Left ventricle myocardium superior (tissue), 1 donor: ENCODE measurements at regions not wholly inside any gene's neighbourhood (a gene's known extent, or its start where the extent isn't known, plus 50 kb on each side); places are given as distances from the start of the nearest gene placed in this dataset.
"Not testable (repeated sequence)": the region's sequence is repeated elsewhere in the genome, so short reads cannot be mapped to it uniquely, and the experiment has no call there.

Experiments used
- ATAC-seq: fragments of 200-7000 bp; cut with Tn5 transposase; one replicate; pipeline ENCODE4 v1.9.1; 2020; ENCODE audit warnings: mild to moderate bottlenecking, moderate library complexity
- DNase-seq: peaks from one replicate; pipeline ENCODE4 v3.0.0-alpha.2; 2020
- intact Hi-C: fragments of 100-400 bp; cut with micrococcal nuclease; formaldehyde crosslinking; loops from one replicate; pipeline ENCODE4 v1.11.0; 2022
- donor health status: DM: no; HTN: yes; CAD: no; lungs with severe emphysema.

DNA sequence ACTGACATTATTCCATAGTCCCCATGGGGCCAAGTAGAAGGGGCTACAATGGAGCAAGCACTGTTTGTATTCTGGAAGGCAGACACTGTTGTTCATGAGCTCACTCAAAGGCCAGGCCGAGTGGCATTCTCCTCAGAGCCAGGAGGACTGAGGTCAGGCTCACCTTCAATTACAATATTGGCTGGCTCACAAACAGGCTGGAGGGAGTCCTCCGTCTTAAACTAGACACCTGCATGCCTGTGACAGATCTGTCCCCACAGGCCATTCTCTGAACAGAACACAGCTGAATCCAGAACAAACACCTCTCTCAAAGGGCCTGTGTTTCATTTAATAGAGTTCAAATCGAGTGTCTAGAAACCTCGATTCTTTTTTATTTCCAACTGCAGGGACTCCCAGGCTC is 347.4 kb upstream of the PPP2R3A start:
- intact Hi-C loops = no loop called here
- DNase-seq (no peak), ATAC-seq (no peak)

DNA sequence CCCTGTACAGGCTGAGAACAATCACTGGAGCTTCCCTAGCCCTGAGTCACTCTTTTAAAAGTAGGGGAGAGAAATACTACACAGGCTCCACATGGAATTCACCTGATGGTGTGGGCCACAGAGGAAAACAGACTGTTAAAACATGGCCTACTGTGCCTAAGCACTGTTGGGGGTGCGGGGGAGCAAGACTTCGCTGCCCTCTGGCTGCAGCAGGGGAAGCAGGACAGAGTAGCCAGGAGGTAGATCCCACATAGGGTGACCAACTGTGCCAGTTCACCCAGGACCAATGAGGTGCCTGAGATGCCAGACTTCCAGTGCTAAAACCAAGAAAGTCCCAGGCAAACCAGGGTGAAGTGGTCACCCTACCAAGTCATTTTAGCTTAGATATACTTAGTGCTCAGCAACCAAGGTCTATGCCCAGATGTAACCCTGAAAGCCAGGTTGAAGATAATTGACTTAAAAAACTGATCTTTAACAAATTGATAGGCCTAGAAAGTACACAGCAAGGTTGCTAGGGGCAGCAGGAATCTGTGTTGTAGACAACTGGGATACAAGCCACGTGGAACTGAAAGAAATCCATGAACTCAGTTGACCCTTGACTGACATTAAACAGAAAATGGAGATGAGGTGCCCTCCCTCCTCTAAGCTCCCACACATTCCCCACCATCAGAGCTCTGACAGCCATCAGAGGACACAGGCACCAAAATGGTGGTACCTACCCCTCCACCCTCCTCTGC is 344.2 kb upstream of the PPP2R3A start:
- intact Hi-C loops = no loop called here
- ATAC-seq (no peak), DNase-seq (no peak)

DNA sequence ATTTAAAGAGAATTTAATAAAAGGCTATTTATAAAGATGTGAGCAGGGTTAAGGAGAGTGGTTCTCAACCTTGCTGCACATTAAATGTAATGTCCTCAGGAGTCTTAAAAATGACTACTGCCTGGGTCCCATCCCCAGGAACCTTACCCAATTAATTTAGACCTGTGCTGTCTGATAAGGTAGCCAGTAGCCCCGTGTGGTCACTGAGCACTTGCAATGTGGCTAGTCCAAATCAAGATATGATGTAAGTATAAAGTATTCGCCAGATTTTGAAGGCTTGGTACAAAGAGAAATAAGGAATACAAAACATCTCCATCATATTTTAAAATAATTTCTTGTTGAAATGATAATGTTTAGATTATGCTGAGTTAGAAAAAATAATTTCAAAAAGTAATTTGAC is 343.3 kb upstream of the PPP2R3A start:
- no peak for ATAC-seq
- intact Hi-C loops = no loop called here
- no peak for DNase-seq

DNA sequence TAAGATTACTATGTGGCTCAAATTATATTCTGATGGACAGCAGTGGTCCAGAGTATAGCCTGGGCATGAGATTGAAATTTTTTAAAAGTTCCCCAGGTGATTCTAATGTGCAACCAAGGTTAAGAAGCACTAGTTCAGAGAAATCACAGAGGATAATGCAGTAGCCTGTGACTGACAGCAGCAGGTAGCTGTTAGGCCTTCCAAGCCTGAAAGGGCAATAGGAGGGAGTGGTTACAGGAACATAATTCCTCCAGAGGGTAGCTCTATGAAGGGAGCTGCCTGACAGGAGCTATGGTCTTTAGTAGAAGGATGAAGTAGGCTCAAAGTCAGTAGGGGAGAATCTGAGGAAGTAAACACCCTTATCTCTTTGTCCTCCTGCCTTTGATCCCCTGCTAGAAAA is 342.9 kb upstream of the PPP2R3A start:
- ATAC-seq = no peak

DNA sequence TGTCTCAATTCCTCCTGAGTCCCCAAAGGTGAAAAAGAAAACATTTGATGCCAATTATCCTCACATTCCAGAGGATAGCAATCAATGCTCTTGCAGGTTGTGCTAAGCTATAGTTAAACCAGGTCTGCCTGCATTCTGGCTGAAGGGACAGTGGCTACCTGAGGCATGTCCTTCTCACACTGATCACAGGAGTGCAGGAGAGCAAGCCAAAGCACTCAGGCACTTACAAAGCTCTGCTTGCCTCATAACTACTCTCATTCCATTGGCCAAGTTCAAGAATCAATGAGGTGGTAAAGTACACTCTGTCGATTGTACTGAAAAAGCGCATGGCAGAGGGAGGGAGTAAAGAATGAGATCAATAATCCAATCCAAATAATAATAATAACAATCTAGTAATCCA is 342.0 kb upstream of the PPP2R3A start:
- intact Hi-C loops = no loop called here
- DNase-seq (no peak), ATAC-seq (no peak)

More for the DNA sequence above, 342.9 kb upstream of the PPP2R3A start:
- intact Hi-C loops = no loop called here
- DNase-seq = no peak

DNA sequence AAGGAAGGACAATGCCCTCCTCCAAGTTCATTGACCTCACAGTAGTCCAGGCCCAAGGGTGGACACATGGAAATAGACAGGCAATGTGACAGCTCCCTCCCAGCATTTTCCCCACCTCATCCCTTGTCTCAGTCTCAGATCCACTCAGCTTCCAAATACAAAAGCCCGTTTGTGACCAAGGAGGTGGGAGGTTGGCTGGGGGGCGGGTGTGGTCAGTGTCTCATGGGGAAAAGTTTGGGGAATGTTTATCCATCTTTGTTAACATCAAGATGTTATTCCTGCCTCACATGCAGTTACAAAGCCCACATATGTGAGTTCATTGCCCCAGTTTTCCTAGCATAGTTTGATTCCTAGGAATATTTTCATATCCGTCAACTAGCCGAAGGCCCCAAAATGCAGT is 338.5 kb upstream of the PPP2R3A start:
- intact Hi-C loops = no loop called here
- DNase-seq (no peak), ATAC-seq (no peak)

DNA sequence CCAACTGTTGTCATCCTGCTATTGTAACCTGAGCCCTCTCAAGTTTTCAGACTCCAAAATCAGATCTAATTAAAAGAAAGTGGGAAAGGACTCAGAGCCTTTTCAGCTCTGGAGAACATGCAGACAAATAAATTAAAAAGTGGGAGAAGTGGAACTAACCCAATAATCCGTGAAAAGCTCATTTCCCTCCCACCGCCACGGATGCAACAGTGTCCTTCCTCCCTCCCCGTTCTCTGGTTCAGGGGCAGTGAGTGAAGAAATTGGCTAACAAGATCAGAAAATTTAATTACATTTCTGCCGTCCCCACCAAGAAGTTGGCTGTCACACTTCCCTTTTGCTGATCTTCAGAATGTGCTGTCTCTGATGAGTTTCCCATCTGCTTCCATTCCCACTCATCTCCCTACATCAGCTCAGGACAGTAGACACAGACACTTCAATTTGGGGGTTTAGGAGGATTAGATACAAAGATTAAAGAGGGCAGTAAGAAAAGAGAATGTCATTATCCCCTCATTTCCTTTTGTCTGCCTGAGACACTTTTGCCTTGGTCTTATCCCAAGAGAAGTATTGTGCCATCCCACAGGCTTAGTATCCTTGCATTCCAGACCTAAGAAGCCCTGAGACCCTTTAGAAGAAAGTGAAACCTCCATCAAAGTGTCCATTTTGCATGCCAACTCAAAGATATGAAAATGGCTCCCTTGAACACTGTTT is 335.7 kb upstream of the PPP2R3A start:
- ATAC-seq = no peak
- DNase-seq = no peak
- intact Hi-C loops = no loop called here

DNA sequence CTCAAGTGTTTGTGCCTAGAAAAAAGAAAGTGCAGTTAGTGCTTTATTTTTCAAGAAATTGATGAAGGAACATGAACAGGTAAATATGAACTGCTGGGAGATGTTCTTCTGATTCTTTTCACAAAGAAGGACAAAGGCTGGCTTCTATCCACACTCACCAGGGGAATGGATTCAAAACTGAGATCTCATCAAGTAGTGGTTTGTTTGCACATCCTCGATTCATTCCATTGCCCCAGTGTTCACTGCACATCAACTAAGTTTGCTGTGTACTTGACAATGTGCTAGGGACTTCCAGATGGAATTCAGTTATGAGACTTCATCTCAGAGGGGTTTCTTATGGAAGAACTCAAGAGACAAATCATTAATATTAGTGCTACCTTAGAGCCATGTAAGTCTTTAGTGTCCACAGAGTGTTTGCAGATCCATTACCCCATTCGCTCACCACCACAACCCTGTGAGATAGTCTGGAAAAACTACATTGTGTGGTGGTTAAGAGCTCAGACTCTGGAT is 332.9 kb upstream of the PPP2R3A start:
- ATAC-seq = no peak
- intact Hi-C loops = no loop called here
- no peak for DNase-seq

DNA sequence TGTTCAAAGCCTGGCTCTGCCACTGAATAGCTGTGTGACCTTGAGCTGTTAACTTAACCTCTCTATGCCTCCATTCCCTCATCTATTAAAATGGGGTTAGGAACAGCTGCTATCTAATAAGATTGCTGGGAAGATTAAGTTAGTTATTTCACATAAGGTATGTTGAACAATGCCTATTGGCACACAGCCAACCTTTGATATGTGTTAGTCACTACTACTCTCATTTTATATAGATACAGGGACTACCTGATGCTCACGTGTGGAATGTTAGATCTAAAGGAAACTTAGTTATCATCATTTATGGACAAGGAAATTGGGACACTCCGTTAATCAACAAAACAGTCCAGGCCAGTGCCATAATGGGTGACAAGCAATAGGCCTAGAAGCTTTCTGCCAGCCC is 332.4 kb upstream of the PPP2R3A start:
- DNase-seq = no peak
- ATAC-seq = no peak
- intact Hi-C loops = no loop called here

DNA sequence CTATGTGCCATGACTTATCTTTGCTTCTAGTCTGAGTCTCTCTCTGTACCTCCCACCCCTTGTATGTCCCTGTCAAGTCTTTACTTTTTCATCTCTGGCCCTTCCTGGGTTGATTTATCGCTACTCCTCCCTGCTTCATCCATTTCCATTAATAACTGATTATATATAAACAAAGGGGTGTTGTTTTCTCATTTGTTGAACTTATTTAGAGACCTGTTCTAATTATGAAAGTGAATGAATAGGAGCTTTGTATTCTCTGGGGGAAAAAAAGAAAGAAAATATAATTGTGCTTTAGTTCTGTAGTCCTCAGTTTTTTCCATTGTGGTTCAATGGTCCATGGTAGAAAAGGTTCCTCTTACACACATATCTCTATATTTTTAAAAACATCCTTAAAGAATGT is 328.9 kb upstream of the PPP2R3A start:
- no peak for ATAC-seq
- intact Hi-C loops = no loop called here
- DNase-seq = no peak

DNA sequence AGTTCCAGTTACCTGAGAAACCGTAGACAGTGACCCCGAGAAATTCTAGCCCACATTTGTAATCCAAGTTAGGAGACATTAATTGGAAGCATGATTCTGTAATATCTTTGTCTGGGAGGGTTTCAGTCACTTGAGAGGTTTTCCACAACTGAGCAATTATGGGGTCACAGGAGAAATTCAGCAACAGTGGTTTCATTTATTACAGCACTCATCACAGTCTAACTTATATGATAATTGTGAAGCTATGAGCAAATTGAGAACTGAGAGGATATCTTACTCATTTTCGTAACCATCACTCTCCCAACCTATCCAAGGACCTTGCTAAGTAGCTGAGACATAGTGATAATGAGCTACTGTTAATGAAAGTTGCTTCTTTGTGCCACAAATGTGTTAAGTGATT is 328.5 kb upstream of the PPP2R3A start:
- ATAC-seq = no peak
- DNase-seq = no peak
- intact Hi-C loops = no loop called here

DNA sequence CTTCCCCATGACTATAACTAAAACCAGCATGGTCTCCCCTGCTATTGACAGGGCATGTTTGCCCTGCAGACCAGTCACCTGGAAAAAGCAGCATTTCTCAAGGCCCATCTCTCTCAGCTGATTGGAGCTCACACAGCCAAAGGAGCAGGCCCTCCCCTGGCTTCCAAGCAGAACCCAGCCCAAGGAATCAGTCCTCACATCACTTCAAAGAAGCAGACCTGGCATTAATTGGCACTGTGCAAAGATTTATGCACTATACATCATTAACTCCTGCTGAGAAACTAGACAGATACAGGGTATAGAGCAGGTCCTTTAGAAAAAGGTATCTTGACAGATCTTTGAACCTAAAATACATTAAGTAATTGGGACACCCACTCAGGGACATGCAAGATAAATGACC is 323.8 kb upstream of the PPP2R3A start:
- intact Hi-C loops = no loop called here
- DNase-seq (no peak), ATAC-seq (no peak)

DNA sequence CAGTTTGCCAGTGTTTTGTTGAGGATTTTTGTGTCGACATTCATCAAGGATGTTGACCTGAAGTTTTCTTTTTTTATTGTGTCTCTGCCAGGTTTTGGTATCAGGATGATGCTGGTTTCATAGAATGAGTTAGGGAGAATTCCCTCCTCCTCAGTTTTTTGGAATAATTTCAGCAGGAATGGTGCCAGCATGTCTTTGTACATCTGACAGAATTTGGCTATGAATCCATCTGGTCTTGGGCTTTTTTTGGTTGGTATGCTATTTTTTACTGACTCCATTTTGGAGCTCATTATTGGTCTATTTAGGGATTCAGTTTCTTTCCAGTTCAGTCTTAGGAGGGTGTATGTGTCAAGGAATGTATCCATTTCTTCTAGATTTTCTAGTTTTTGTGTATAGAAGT is 320.0 kb upstream of the PPP2R3A start:
- no peak for DNase-seq
- intact Hi-C loops = no loop called here
- ATAC-seq = no peak

DNA sequence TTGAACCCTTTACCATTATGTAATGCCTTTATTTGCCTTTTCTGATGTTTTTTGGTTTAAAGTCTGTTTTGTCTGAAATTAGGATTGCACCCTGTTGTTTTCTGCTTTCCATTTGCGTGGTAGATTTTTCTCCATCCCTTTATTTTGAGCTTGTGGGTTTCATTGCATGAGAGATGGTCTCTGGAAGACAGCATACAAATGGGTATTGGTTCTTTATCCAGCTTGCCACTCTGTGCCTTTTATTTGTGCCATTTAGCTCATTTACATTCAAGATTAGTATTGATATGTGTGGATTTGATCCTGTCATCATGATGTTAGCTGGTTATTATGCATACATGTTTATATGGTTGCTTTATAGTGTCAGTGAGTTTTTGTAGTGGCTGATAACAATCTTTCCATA is 318.7 kb upstream of the PPP2R3A start:
- intact Hi-C loops = no loop called here
- no peak for ATAC-seq
- no peak for DNase-seq

DNA sequence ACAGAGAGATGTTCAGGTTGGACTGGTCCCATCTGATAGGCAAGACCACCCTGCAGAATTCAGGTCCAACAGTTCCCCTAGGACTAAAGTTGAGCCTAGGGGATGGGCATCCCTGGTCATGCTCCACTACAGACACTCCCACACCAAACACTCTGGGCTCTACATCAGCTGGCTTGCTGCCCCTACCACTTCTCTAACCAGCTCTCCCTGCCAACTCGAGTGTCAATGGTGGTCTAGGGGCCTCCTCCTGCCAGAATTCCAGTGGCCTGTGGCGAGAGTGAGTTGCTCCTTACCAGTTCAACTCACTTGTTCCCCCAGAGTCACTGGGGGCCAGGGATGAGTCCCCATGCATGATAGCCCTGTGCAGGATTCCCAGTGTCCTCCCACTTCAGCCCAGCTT is 316.2 kb upstream of the PPP2R3A start:
- DNase-seq = no peak
- intact Hi-C loops = no loop called here
- no peak for ATAC-seq

DNA sequence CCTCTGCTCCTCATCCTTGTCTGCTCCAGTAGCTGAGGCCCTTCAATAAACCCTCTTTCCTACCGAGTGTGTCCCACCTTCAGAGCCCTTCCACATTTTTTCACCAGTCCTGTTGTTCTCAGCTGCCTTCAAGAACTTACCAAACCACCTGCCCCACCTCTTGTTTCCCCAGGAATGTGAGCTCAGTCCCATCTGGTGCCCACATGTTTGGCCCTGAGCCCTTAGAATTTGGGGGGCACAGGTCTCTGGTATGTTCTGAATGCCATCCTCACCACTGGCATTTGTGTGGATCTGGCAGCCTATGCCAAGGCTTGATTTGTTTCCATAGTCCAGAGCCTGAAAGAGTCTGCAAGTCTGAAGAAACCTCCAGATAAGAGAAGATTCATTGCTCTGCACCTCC is 315.2 kb upstream of the PPP2R3A start:
- ATAC-seq (no peak), DNase-seq (no peak)
- intact Hi-C loops = no loop called here

DNA sequence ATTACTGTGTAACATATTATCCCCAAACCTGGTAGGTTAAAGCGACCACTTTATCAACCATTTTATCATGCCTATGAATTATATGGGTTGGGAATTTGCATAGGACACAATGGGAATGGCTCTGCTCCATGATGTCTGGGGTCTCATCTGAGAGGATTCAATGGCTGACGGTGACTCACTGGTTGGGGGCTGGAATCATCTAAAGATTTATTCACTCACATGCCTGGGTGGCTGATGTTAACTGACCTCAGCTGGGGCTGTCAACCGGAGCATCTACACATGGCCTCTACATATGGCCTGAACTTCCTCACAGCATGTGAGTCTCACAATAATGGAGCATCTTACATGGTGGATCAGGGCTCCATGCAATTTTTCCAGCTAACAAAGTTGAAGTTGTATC is 313.1 kb upstream of the PPP2R3A start:
- intact Hi-C loops = no loop called here
- ATAC-seq (no peak), DNase-seq (no peak)

DNA sequence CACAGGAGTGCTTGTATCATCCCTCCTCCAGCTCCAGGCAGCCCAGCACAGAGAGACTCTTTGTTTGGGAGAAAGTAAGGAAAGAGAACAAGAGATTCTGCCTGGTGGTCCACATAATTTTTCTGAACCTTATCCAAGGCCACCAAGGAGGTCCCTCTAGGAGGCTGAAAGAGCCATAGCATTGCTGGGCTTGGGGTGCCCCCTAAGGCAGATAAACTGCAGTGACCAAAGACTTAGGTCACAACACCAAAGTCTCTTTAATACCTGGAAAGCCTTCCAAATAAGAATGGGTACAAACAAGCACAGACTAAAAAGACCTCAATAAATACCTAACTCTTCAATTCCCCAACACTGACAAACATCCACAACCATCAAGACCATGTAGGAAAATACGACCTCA is 310.2 kb upstream of the PPP2R3A start:
- intact Hi-C loops = no loop called here
- no peak for ATAC-seq
- DNase-seq = no peak

DNA sequence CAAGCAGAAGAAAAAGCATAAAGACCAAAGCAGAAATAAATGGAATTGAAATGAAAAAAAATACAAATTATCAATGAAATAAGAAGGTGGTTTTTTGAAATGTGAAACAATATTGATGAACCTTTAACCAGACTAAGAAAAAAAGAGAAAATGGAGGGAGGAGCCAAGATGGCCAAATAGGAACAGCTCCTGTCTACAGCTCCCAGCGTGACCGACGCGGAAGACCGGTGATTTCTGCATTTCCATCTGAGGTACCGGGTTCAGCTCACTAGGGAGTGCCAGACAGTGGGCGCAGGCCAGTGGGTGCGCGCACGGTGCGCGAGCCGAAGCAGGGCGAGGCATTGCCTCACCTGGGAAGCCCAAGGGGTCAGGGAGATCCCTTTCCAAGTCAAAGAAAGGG is 307.1 kb upstream of the PPP2R3A start:
- DNase-seq, intact Hi-C loops, ATAC-seq: not testable (repeated sequence)

DNA sequence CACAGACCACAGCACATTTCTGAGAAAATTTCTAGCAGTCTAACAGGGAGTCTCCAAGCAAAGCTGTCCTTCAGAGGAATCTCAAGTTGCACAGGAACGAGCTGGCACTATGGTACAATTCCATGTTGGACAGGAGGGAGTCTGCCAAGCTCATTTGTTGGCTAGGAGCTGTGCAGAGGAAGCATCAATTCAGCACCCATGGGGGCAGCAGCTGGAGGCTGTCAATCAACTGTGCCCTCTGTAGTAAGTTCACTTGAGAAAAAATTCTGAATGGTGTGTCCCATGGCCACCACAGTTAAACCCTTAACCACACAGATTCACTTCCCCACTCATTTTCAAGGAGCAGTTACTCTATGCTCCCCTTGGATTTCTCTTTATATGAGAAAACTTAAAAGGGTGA is 298.5 kb upstream of the PPP2R3A start:
- ATAC-seq = no peak
- no peak for DNase-seq
- intact Hi-C loops = no loop called here

DNA sequence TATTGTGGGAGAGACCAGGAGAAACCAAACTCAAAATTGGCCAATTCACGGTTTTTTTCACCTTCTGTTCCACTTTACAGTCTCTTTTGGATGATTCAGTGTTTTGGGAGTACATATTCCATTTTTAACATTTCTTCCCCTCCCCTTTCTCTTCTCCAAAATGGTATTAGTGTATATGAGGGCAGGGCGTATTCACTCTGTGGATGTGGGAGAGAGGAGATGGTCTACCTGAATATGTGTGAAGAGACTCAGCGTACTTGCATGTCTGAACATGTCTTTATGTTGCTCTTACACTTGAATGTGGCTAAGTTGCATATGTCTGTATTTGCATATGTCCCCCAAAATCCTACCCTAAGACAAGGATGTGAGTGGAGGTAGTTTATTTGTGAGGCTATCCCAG is 291.0 kb upstream of the PPP2R3A start:
- no peak for DNase-seq
- no peak for ATAC-seq
- intact Hi-C loops = no loop called here
